Endothelial cell of umbilical vein (primary cell): ENCODE measurements at regions not wholly inside any gene's neighbourhood (a gene's known extent, or its start where the extent isn't known, plus 50 kb on each side); places are given as distances from the start of the nearest gene placed in this dataset.

Source experiments
- BruUV-seq: library from RNA; stranded (reverse); fragments of 400-500 nt; replicated peaks from 2 replicates; lab custom pipeline; 2021; lab: Mats Ljungman, UMichigan
- CTCF ChIA-PET: fragments of 300-600, 350-600 bp; sonication (Branson Sonifier 250); formaldehyde crosslinking; loops from one replicate; lab custom pipeline; 2021; ENCODE audit warnings: antibody characterized with exemption, inconsistent platforms; lab: Charles Lee
- POLR2A ChIA-PET: fragments of 300-600, 350-600 bp; sonication (Branson Sonifier 250); formaldehyde crosslinking; loops from one replicate; lab custom pipeline; 2021; ENCODE audit warnings: antibody characterized with exemption, inconsistent platforms; lab: Charles Lee
- DNase-seq: peaks from one replicate; pipeline ENCODE4 v3.0.0-alpha.2; 2011; ENCODE audit warnings: low read depth, low spot score
- FAIRE-seq: peaks from 2 replicates; lab custom pipeline; 2011; peaks lifted over from hg19 to GRCh38; lab: Jason Lieb, UNC
- H2AFZ ChIP-seq: 2 replicates; pipeline ENCODE4 v1.6.0; 2012; ENCODE audit warnings: low read depth, low read length, control low read depth, inconsistent platforms
- H3K27ac ChIP-seq: 2 replicates; pipeline ENCODE4 v1.5.1; 2011; ENCODE audit warnings: low read depth, mild to moderate bottlenecking, control low read depth, low read length, moderate library complexity; ENCODE audit not compliant: insufficient read depth
- H3K27me3 ChIP-seq, 2 experiments: 2 replicates each; pipeline versions ENCODE4 v1.6.0 to v1.6.1; 2011; ENCODE audit warnings: low read length in 2 of 2, mixed read lengths in 1 of 2; ENCODE audit not compliant: control insufficient read depth in 2 of 2, insufficient read depth in 2 of 2
- H3K36me3 ChIP-seq, 2 experiments: 2 replicates in 1 of 2; 3 replicates in 1 of 2; pipeline ENCODE4 v1.5.1; 2011; ENCODE audit warnings: low read length in 2 of 2, mild to moderate bottlenecking in 1 of 2, moderate library complexity in 1 of 2; ENCODE audit not compliant: control insufficient read depth in 2 of 2, insufficient read depth in 2 of 2; ENCODE audit errors: extremely low read depth in 1 of 2
- H3K4me1 ChIP-seq: 3 replicates; pipeline ENCODE4 v1.5.1; 2011; ENCODE audit warnings: mild to moderate bottlenecking, low read length; ENCODE audit not compliant: control insufficient read depth, insufficient read depth; ENCODE audit errors: extremely low read depth
- H3K4me2 ChIP-seq: 2 replicates; pipeline ENCODE4 v1.6.1; 2011; ENCODE audit warnings: low read length, control low read depth, mixed read lengths; ENCODE audit not compliant: insufficient read depth
- H3K4me3 ChIP-seq, 3 experiments: fragments of 200-600 bp in 1 of 3; sonication (generic), shearing (Covaris generic) in 1 of 3; replicated peaks in 1 of 3; 2 replicates each; pipeline ENCODE4 v1.5.1; 2011 to 2016; ENCODE audit warnings: control low read depth in 3 of 3, low read length in 3 of 3, mild to moderate bottlenecking in 2 of 3, inconsistent platforms in 1 of 3, low read depth in 1 of 3, moderate library complexity in 1 of 3; ENCODE audit not compliant: insufficient read depth in 1 of 3
- H3K79me2 ChIP-seq: 2 replicates; pipeline ENCODE4 v1.6.0; 2012; ENCODE audit warnings: low read length, inconsistent platforms; ENCODE audit not compliant: control insufficient read depth, insufficient read depth
- H3K9ac ChIP-seq: replicated peaks from 2 replicates; pipeline ENCODE3; 2011; ENCODE audit warnings: low read length, control low read depth; ENCODE audit not compliant: insufficient read depth; ENCODE audit errors: extremely low read depth
- H3K9me1 ChIP-seq: replicated peaks from 3 replicates; pipeline ENCODE4 v1.6.0; 2011; ENCODE audit warnings: mild to moderate bottlenecking, low read length; ENCODE audit not compliant: control insufficient read depth, insufficient read depth; ENCODE audit errors: extremely low read depth
- H3K9me3 ChIP-seq: replicated peaks from 2 replicates; pipeline ENCODE4 v1.5.1; 2012; ENCODE audit warnings: low read length, inconsistent platforms; ENCODE audit not compliant: control insufficient read depth, insufficient read depth
- H4K20me1 ChIP-seq: replicated peaks from 2 replicates; pipeline ENCODE3; 2011; ENCODE audit warnings: mild to moderate bottlenecking, low read length; ENCODE audit not compliant: control insufficient read depth, insufficient read depth; ENCODE audit errors: extremely low read depth
- EZH2 ChIP-seq: IDR thresholded peaks from 2 replicates; pipeline ENCODE4 v1.6.1; 2012; ENCODE audit warnings: borderline replicate concordance, low read depth, mild to moderate bottlenecking, moderate library complexity, low read length, inconsistent platforms; ENCODE audit not compliant: severe bottlenecking
- FOS ChIP-seq: IDR thresholded peaks from 2 replicates; pipeline ENCODE4 v1.6.1; 2011; ENCODE audit warnings: mild to moderate bottlenecking, low read length, moderate library complexity, borderline replicate concordance; ENCODE audit not compliant: insufficient read depth
- GATA2 ChIP-seq: IDR thresholded peaks from 2 replicates; pipeline ENCODE4 v1.7.0; 2011; ENCODE audit warnings: low read depth, mild to moderate bottlenecking, moderate library complexity, mixed read lengths, low read length; ENCODE audit not compliant: insufficient read length, insufficient read depth
- JUN ChIP-seq: IDR thresholded peaks from 2 replicates; pipeline ENCODE4 v1.6.1; 2011; ENCODE audit warnings: borderline replicate concordance, low read depth; ENCODE audit not compliant: insufficient read length, insufficient read depth
- MYC ChIP-seq: IDR thresholded peaks from one replicate; pipeline ENCODE4 v1.6.1; 2011; ENCODE audit warnings: mild to moderate bottlenecking, low read depth, low read length
- POLR2A ChIP-seq: IDR thresholded peaks from 2 replicates; pipeline ENCODE4 v1.6.1; 2012; ENCODE audit warnings: low read depth, mild to moderate bottlenecking, control low read depth, low read length
- POLR2AphosphoS5 ChIP-seq: IDR thresholded peaks from 2 replicates; pipeline ENCODE4 v1.6.1; 2012; ENCODE audit warnings: low read depth, mild to moderate bottlenecking, control low read depth, low read length, moderate library complexity; ENCODE audit not compliant: insufficient read depth
- dilution Hi-C: fragments of 300-500 bp; cut with MboI; formaldehyde crosslinking; loops from one replicate; pipeline ENCODE4 v1.15.0; 2019; ENCODE audit warnings: low sequenced_read_pairs; ENCODE audit not compliant: extremely low pct_ligation_motif_present
- intact Hi-C: fragments of 100-400 bp; cut with micrococcal nuclease; formaldehyde crosslinking; loops from one replicate; pipeline ENCODE4 v1.10.0; 2022
- TF ChIP-seq, protein P1 (sequence below): IDR thresholded peaks from 2 replicates; pipeline ENCODE4 v1.6.1; 2011; ENCODE audit not compliant: insufficient read depth, insufficient read length
- TF ChIP-seq, protein P2 (sequence below), 2 donors: IDR thresholded peaks; 1 replicate in 1 of 2; 2 replicates in 1 of 2; pipeline ENCODE4 v1.5.1; 2011; ENCODE audit warnings: low read length in 2 of 2, mild to moderate bottlenecking in 2 of 2, moderate library complexity in 2 of 2, control low read depth in 1 of 2, inconsistent platforms in 1 of 2, low read depth in 1 of 2; ENCODE audit not compliant: insufficient read depth in 1 of 2; ENCODE audit errors: extremely low read depth in 1 of 2

DNA sequence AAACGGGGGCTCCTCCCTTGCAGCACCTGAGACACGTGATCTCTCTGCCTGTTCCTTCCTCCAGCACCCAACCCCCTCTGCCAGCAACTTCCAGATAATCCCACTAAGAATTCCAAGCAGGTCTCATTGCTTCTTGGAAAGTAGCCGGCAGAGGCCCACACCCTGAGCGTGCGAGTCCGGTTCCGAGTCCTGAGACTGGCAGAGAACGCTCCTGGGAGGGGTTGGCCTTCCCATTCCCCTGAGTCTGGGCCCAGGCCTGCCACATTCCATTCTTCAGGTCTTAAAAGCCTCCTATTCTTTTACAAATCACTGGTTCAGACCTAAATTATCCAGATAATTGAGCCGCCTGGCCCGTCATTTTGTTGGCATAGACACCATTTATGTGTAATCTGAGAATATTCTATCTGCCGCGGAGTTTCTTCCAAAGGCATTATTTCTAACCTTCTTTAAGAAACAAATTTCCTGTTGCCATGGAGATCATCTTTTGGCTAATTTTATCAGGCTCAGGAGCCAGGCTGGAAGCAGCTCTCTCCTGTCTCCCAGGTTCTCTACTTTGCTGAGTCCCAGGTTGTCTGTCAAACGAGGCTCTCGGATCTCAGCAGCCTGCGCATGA, 165.4 kb downstream of the MYCN start:
- intact Hi-C loops = no loop called here
- no peak for FAIRE-seq
- H4K20me1 ChIP-seq = no peaks in the 10 kb centered on the region
- ChIA-PET POLR2A (no interaction called here), CTCF (no interaction called here)
- no peak for TF ChIP-seq FOS
- no peak for TF ChIP-seq MYC
- TF ChIP-seq, protein P1, sequence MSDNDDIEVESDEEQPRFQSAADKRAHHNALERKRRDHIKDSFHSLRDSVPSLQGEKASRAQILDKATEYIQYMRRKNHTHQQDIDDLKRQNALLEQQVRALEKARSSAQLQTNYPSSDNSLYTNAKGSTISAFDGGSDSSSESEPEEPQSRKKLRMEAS = no peak
- no peak for TF ChIP-seq JUN
- TF ChIP-seq, protein P2, sequence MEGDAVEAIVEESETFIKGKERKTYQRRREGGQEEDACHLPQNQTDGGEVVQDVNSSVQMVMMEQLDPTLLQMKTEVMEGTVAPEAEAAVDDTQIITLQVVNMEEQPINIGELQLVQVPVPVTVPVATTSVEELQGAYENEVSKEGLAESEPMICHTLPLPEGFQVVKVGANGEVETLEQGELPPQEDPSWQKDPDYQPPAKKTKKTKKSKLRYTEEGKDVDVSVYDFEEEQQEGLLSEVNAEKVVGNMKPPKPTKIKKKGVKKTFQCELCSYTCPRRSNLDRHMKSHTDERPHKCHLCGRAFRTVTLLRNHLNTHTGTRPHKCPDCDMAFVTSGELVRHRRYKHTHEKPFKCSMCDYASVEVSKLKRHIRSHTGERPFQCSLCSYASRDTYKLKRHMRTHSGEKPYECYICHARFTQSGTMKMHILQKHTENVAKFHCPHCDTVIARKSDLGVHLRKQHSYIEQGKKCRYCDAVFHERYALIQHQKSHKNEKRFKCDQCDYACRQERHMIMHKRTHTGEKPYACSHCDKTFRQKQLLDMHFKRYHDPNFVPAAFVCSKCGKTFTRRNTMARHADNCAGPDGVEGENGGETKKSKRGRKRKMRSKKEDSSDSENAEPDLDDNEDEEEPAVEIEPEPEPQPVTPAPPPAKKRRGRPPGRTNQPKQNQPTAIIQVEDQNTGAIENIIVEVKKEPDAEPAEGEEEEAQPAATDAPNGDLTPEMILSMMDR (IDR thresholded peaks at IDR 0.05; ENCODE audit: extremely low read depth in 1 of 2, insufficient read depth in 1 of 2, low read depth in 1 of 2, low read length in 2 of 2) = no peak
- TF ChIP-seq EZH2 = no peak
- no peak for TF ChIP-seq POLR2A
- TF ChIP-seq GATA2 = no peak
- TF ChIP-seq POLR2AphosphoS5 = no peak
- dilution Hi-C loops = no loop called here
- H3K4me2 ChIP-seq = no peak overlapping the region
- no peak overlapping the region for H3K4me3 ChIP-seq
- BruUV-seq = no TSS peak
- H3K36me3 ChIP-seq = no peaks in the 10 kb centered on the region
- H2AFZ ChIP-seq = no peak overlapping the region
- no peaks in the 10 kb centered on the region for H3K9me1 ChIP-seq
- H3K9ac ChIP-seq = no peak overlapping the region
- no peak for DNase-seq
- no peaks in the 10 kb centered on the region for H3K4me1 ChIP-seq
- no peaks in the 10 kb centered on the region for H3K27me3 ChIP-seq
- H3K9me3 ChIP-seq = no peaks in the 10 kb centered on the region
- no peaks in the 10 kb centered on the region for H3K79me2 ChIP-seq
- H3K27ac ChIP-seq = no peak overlapping the region
